ENCODE measurements at regions not wholly inside any gene's neighbourhood (a gene's known extent, or its start where the extent isn't known, plus 50 kb on each side); places are given as distances from the start of the nearest gene placed in this dataset.

DNA sequence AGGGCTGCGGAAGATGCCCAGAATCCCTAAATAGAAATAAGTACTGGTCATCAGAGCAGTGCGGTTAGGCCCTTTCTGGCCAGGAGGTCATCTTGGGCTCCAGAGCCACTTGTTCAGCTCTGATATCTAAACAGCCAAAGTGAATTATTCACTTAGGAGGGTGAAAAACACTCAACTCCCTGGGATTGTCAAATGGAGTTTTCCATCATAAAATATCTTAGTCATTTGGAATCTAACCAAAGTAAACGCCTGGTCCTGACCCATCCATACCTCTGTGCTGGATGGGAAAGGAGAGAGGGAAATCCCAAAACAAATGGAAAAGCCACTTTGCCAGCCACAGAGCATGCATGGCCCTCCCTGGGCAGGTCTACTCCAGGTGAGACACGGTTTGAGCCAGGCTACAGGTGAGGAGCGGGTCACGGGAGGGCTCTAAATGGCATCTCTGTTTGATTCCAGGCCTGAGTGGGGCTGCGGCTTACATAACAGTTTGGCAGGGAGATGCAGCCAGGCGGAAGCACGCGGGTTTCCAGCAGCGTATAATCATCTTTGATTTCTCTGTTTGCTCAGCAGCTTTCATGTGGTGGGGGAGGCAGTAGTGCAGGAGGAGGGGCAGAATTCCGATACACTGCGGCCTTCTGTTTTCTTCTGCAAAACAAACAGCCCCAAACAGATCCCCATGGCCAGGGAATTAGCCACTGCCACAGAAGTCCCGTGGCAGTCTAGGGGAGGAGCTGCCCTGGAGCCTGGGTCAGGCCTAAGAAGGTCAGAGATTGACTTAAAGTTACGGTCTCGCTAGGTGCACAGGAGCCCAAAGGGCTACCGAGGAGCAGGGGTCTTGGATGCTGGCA is 59.1 kb upstream of the ZNF648 start:
- H3K27ac ChIP-seq = no peak overlapping the region
- no peaks in the 10 kb centered on the region for H3K27me3 ChIP-seq (ENCODE audit: insufficient read depth, low read depth, severe bottlenecking)

GRCh38 chr1:182119631-182120030 is 58.1 kb upstream of the ZNF648 start:
- no peak overlapping the region for H3K27ac ChIP-seq
- no peak for DNase-seq
- TF ChIP-seq CTCF (IDR thresholded peaks at IDR 0.05; ENCODE audit: low read depth, low read length) = no peak
- no peak overlapping the region for H3K4me3 ChIP-seq (ENCODE audit: low read depth, low read length)
- H3K36me3 ChIP-seq = no peaks in the 10 kb centered on the region
- no peaks in the 10 kb centered on the region for H3K9me3 ChIP-seq (ENCODE audit: severe bottlenecking)
- H3K27me3 ChIP-seq (ENCODE audit: insufficient read depth, low read depth, severe bottlenecking) = no peaks in the 10 kb centered on the region

More for the DNA sequence above, 59.1 kb upstream of the ZNF648 start:
- no peak for DNase-seq
- Histone ChIP-seq H3K9me3 (ENCODE audit: severe bottlenecking) (no peaks in the 10 kb centered on the region), H3K36me3 (no peaks in the 10 kb centered on the region), H3K4me3 (ENCODE audit: low read depth, low read length) (no peak overlapping the region)
- no peak for TF ChIP-seq CTCF (IDR thresholded peaks at IDR 0.05; ENCODE audit: low read depth, low read length)

DNA sequence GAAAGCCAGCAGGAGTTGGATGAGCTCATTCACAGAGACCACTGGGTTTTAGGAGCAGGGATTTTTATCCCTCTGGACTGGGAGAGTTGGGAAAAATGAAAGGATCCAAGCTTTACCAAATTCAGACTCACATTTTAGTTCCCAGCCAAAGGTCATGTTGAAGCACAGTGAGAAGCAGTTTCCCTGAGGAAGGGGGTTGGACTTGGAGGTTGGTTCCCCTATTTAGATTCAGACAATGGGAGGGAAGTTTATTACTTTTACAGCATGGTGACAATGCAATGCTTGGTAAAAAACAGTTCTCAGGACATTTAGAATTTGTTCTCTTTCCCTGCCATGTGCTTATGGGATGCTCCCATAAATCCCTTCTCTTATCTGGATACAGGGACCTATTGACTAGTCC is 57.3 kb upstream of the ZNF648 start:
- Histone ChIP-seq H3K4me3 (ENCODE audit: low read depth, low read length) (no peak overlapping the region), H3K27ac (no peak overlapping the region), H3K36me3 (no peaks in the 10 kb centered on the region), H3K9me3 (ENCODE audit: severe bottlenecking) (no peaks in the 10 kb centered on the region), H3K27me3 (ENCODE audit: insufficient read depth, low read depth, severe bottlenecking) (no peaks in the 10 kb centered on the region)
- no peak for TF ChIP-seq CTCF (IDR thresholded peaks at IDR 0.05; ENCODE audit: low read depth, low read length)
- DNase-seq = no peak

DNA sequence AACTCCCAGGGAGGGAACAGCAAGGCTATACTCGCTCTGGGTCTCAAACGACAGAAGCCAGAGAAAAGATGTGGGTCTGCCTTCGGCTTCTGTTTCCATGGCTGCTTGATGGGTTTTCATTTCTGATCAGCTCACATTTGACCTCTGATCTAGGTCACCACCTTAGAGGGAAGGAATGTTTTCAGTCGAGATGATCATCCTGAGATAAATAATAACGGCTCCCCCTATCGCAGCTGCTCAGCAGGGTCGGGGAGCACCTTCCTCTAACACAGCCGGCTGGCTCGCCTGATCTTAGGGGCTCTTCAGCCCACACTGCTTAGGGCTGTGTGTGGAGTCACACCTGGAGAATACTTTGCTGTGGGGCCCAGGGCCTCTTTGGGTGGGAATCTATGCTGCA is 53.1 kb upstream of the ZNF648 start:
- Histone ChIP-seq H3K27ac (no peak overlapping the region), H3K27me3 (ENCODE audit: insufficient read depth, low read depth, severe bottlenecking) (no peaks in the 10 kb centered on the region), H3K36me3 (no peaks in the 10 kb centered on the region), H3K4me3 (ENCODE audit: low read depth, low read length) (no peak overlapping the region), H3K9me3 (ENCODE audit: severe bottlenecking) (no peaks in the 10 kb centered on the region)
- TF ChIP-seq CTCF (IDR thresholded peaks at IDR 0.05; ENCODE audit: low read depth, low read length) = no peak
- no peak for DNase-seq

DNA sequence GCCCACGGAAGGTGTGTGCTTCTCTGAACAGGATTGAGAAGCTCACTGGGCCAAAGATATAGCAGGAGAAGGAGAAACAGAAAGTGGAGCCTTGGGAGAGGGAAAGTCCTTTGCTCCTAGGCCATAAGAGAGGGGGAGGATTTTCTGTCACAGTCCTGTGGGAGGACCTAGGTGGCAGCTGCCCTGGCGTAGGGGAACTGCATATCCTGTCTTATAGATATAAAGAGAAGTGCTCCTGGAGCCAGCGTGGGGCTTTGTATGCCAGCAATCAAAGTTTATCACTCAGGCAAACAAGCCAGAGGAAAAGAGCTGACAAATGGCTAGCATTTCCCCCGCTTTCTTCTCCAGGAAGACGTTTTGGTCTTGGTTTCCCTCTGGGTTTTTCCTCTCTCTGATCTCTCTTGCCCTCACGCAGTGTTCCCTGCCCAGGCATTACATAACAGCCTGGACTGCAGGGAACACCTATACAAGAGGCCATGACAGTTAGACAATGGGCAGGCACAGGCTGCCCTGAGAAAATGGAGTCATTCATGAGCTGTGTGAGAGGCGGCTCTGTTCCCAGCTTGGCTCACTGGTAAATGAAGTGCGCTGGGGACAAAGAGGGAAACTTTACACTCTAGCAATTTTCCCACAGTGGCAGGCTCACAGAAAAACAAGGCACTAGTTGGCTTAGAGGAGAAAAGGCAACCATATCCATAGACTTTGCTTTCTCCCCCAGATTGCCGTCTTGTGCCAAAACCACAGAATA is 52.5 kb upstream of the ZNF648 start:
- H3K9me3 ChIP-seq (ENCODE audit: severe bottlenecking) = no peaks in the 10 kb centered on the region
- TF ChIP-seq CTCF (IDR thresholded peaks at IDR 0.05; ENCODE audit: low read depth, low read length) = no peak
- no peak overlapping the region for H3K4me3 ChIP-seq (ENCODE audit: low read depth, low read length)
- H3K36me3 ChIP-seq = no peaks in the 10 kb centered on the region
- H3K27ac ChIP-seq = no peak overlapping the region
- no peak for DNase-seq
- no peaks in the 10 kb centered on the region for H3K27me3 ChIP-seq (ENCODE audit: insufficient read depth, low read depth, severe bottlenecking)
